A549 (cell line): ENCODE measurements at regions not wholly inside any gene's neighbourhood (a gene's known extent, or its start where the extent isn't known, plus 50 kb on each side); places are given as distances from the start of the nearest gene placed in this dataset.

Experiments
- ATAC-seq, 2 experiments: fragments of 200-7000 bp in 1 of 2; fragments of >200 bp in 1 of 2; cut with Nextera tagmentation in 1 of 2; cut with Tn5 transposase in 1 of 2; 3 replicates each; pipeline versions ENCODE4 v1.8.0 to v1.9.1; 2018 to 2020; ENCODE audit warnings: mild to moderate bottlenecking in 1 of 2, moderate library complexity in 1 of 2
- CTCF ChIA-PET: fragments of 300-600 bp; sonication (Branson Sonifier 250); formaldehyde crosslinking; extraction: SDS; loops from one replicate; lab custom pipeline; 2021; ENCODE audit warnings: antibody characterized with exemption, inconsistent platforms; lab: Yijun Ruan, JAX
- POLR2A ChIA-PET: fragments of 350-600 bp; formaldehyde crosslinking; extraction: SDS; loops from one replicate; lab custom pipeline; 2021; ENCODE audit warnings: antibody characterized with exemption, inconsistent platforms; lab: Yijun Ruan, JAX
- DNase-seq, 2 experiments: peaks; one replicate each; pipeline versions ENCODE4 v3.0.0 to v3.0.0-alpha.2; 2011 to 2016; ENCODE audit warnings: low read depth in 1 of 2, low spot score in 1 of 2
- FAIRE-seq: peaks from 2 replicates; lab custom pipeline; 2011; peaks lifted over from hg19 to GRCh38; lab: Jason Lieb, UNC
- H3K27ac ChIP-seq, 2 experiments: fragments of >200 bp; sonication (Bioruptor Twin); formaldehyde crosslinking; 3 replicates each; pipeline ENCODE4 v1.5.1; 2016 to 2017
- H3K4me1 ChIP-seq: fragments of >200 bp; sonication (Bioruptor Twin); formaldehyde crosslinking; 3 replicates; pipeline ENCODE4 v1.6.1; 2016
- H3K4me2 ChIP-seq: fragments of >200 bp; sonication (Bioruptor Twin); formaldehyde crosslinking; 3 replicates; pipeline ENCODE4 v1.6.1; 2016
- H3K4me3 ChIP-seq: fragments of >200 bp; sonication (Bioruptor Twin); formaldehyde crosslinking; 3 replicates; pipeline ENCODE4 v1.5.1; 2016
- H3K9me3 ChIP-seq: fragments of >200 bp; sonication (Bioruptor Twin); formaldehyde crosslinking; 3 replicates; pipeline ENCODE4 v1.6.1; 2016
- ATOH8 ChIP-seq: fragments of 250-450 bp; sonication (Bioruptor Pico); IDR thresholded peaks from 2 replicates; pipeline ENCODE4 v1.5.0; 2020; ENCODE audit warnings: low read depth, mild to moderate bottlenecking, moderate library complexity
- BCL3 ChIP-seq: fragments of >200 bp; sonication (Bioruptor Twin); formaldehyde crosslinking; IDR thresholded peaks from 3 replicates; pipeline ENCODE4 v1.6.1; 2016
- BHLHE40 ChIP-seq: IDR thresholded peaks from 2 replicates; pipeline ENCODE4 v1.6.1; 2012; ENCODE audit warnings: low read depth, low read length, inconsistent platforms
- CBX8 ChIP-seq: fragments of 200-600 bp; sonication (generic); IDR thresholded peaks from 2 replicates; pipeline ENCODE4 v1.6.1; 2016
- CEBPB ChIP-seq, 2 experiments: fragments of >200 bp in 1 of 2; sonication (Bioruptor Twin) in 1 of 2; formaldehyde crosslinking in 1 of 2; IDR thresholded peaks; 2 replicates each; pipeline ENCODE4 v1.6.1; 2012 to 2016
- CHD4 ChIP-seq: fragments of 200-600 bp; sonication (generic); IDR thresholded peaks from 2 replicates; pipeline ENCODE4 v1.6.1; 2016; ENCODE audit warnings: antibody characterized with exemption, mild to moderate bottlenecking, borderline replicate concordance
- EHF ChIP-seq: fragments of 250-450 bp; sonication (Bioruptor Pico); IDR thresholded peaks from 2 replicates; pipeline ENCODE4 v1.5.0; 2020; ENCODE audit warnings: mild to moderate bottlenecking
- EHMT2 ChIP-seq: fragments of 200-600 bp; sonication (generic); IDR thresholded peaks from 2 replicates; pipeline ENCODE4 v1.6.1; 2016; ENCODE audit warnings: antibody characterized with exemption, low read depth, mild to moderate bottlenecking, moderate library complexity
- FOSB ChIP-seq: fragments of 250-450 bp; sonication (Bioruptor Pico); IDR thresholded peaks from 2 replicates; pipeline ENCODE4 v1.5.0; 2020; ENCODE audit warnings: mild to moderate bottlenecking, moderate library complexity
- FOSL2 ChIP-seq, 2 experiments: fragments of 450-650 bp in 1 of 2; fragments of >200 bp in 1 of 2; sonication (Bioruptor Twin) in 1 of 2; formaldehyde crosslinking; IDR thresholded peaks; 2 replicates each; pipeline versions ENCODE4 v1.5.0 to v1.6.1; 2016 to 2020; ENCODE audit warnings: mild to moderate bottlenecking in 1 of 2, moderate library complexity in 1 of 2
- FOXS1 ChIP-seq: fragments of 250-450 bp; sonication (Bioruptor Pico); IDR thresholded peaks from 2 replicates; pipeline ENCODE4 v1.5.0; 2020; ENCODE audit warnings: mild to moderate bottlenecking, moderate library complexity
- GATA3 ChIP-seq: IDR thresholded peaks from 2 replicates; pipeline ENCODE4 v1.6.1; 2012; ENCODE audit warnings: borderline replicate concordance
- HES2 ChIP-seq: fragments of >200 bp; sonication (Bioruptor Twin); formaldehyde crosslinking; IDR thresholded peaks from 2 replicates; pipeline ENCODE4 v1.6.1; 2016
- HEYL ChIP-seq: fragments of 250-450 bp; sonication (Bioruptor Pico); IDR thresholded peaks from 2 replicates; pipeline ENCODE4 v1.8.0; 2021; ENCODE audit warnings: mild to moderate bottlenecking, moderate library complexity
- HMGXB4 ChIP-seq: fragments of 250-450 bp; sonication (Bioruptor Pico); IDR thresholded peaks from 2 replicates; pipeline ENCODE4 v1.5.0; 2021; ENCODE audit warnings: mild to moderate bottlenecking, moderate library complexity, borderline replicate concordance
- HOXA7 ChIP-seq: fragments of 250-450 bp; sonication (Bioruptor Pico); IDR thresholded peaks from 2 replicates; pipeline ENCODE4 v1.5.0; 2020; ENCODE audit warnings: mild to moderate bottlenecking, moderate library complexity
- HOXB13 ChIP-seq: fragments of 250-450 bp; sonication (Bioruptor Pico); IDR thresholded peaks from 2 replicates; pipeline ENCODE4 v1.5.0; 2020; ENCODE audit warnings: low read depth, mild to moderate bottlenecking, moderate library complexity
- HOXB5 ChIP-seq: fragments of 250-450 bp; sonication (Bioruptor Pico); IDR thresholded peaks from 2 replicates; pipeline ENCODE4 v1.5.0; 2020; ENCODE audit warnings: mild to moderate bottlenecking, moderate library complexity
- JUN ChIP-seq, 2 experiments: fragments of >200 bp; sonication (Bioruptor Twin); formaldehyde crosslinking; IDR thresholded peaks; 2 replicates in 1 of 2; 3 replicates in 1 of 2; pipeline ENCODE4 v1.6.1; 2016 to 2017
- JUNB ChIP-seq: fragments of >200 bp; sonication (Bioruptor Twin); formaldehyde crosslinking; IDR thresholded peaks from 2 replicates; pipeline ENCODE4 v1.6.1; 2016
- KDM1A ChIP-seq: fragments of 200-600 bp; sonication (generic); IDR thresholded peaks from 2 replicates; pipeline ENCODE4 v1.6.1; 2016; ENCODE audit warnings: low read depth, mild to moderate bottlenecking
- KDM5A ChIP-seq: fragments of 200-600 bp; sonication (generic); IDR thresholded peaks from 2 replicates; pipeline ENCODE4 v1.6.1; 2016; ENCODE audit warnings: antibody characterized with exemption, mild to moderate bottlenecking
- MAFK ChIP-seq: fragments of 450-650 bp; IDR thresholded peaks from 2 replicates; pipeline ENCODE4 v1.6.1; 2014; ENCODE audit not compliant: partially characterized antibody
- MAX ChIP-seq: IDR thresholded peaks from 2 replicates; pipeline ENCODE4 v1.6.1; 2012
- MAZ ChIP-seq: fragments of 150-350 bp; IDR thresholded peaks from 2 replicates; pipeline ENCODE4 v1.6.1; 2014; ENCODE audit warnings: antibody characterized with exemption, low read depth, low read length, borderline replicate concordance
- MYC ChIP-seq: IDR thresholded peaks from 2 replicates; pipeline ENCODE4 v1.6.1; 2012; ENCODE audit warnings: mild to moderate bottlenecking, inconsistent platforms, low read length, improper control_type of control experiment, borderline replicate concordance
- NPAS2 ChIP-seq: fragments of 250-450 bp; sonication (Bioruptor Pico); IDR thresholded peaks from 2 replicates; pipeline ENCODE4 v1.8.0; 2022; ENCODE audit warnings: mild to moderate bottlenecking, moderate library complexity, borderline replicate concordance
- NR3C1 ChIP-seq: fragments of >200 bp; sonication (Bioruptor Twin); formaldehyde crosslinking; IDR thresholded peaks from 3 replicates; pipeline ENCODE4 v1.6.1; 2017
- PBX3 ChIP-seq: IDR thresholded peaks from 2 replicates; pipeline ENCODE4 v1.6.1; 2012
- PHF8 ChIP-seq: fragments of 200-600 bp; sonication (generic); IDR thresholded peaks from 2 replicates; pipeline ENCODE4 v1.6.1; 2016; ENCODE audit warnings: low read depth, mild to moderate bottlenecking, antibody characterized with exemption, moderate library complexity, borderline replicate concordance
- POLR2A ChIP-seq: IDR thresholded peaks from 2 replicates; pipeline ENCODE4 v1.6.1; 2012; ENCODE audit warnings: mild to moderate bottlenecking, low read length
- POLR2AphosphoS2 ChIP-seq: conservative IDR thresholded peaks from 2 replicates; pipeline ENCODE4 v1.6.1; 2012; ENCODE audit warnings: low read length, improper control_type of control experiment, inconsistent platforms
- RAD21 ChIP-seq, 2 experiments: fragments of >200 bp in 1 of 2; sonication (Bioruptor Twin) in 1 of 2; formaldehyde crosslinking in 1 of 2; IDR thresholded peaks in 1 of 2; conservative IDR thresholded peaks in 1 of 2; 2 replicates in 1 of 2; 3 replicates in 1 of 2; pipeline ENCODE4 v1.6.1; 2012 to 2018; ENCODE audit warnings: inconsistent platforms in 1 of 2
- RCOR1 ChIP-seq: fragments of 150-350 bp; IDR thresholded peaks from 2 replicates; pipeline ENCODE4 v1.6.1; 2014; ENCODE audit warnings: antibody characterized with exemption, low read length, low read depth
- SREBF2 ChIP-seq: fragments of 450-650 bp; IDR thresholded peaks from 2 replicates; pipeline ENCODE4 v1.6.1; 2014; ENCODE audit warnings: mild to moderate bottlenecking, moderate library complexity
- TFCP2L1 ChIP-seq: fragments of 250-450 bp; sonication (Bioruptor Pico); IDR thresholded peaks from 2 replicates; pipeline ENCODE4 v1.5.0; 2021; ENCODE audit warnings: mild to moderate bottlenecking
- TP53 ChIP-seq: fragments of 250-450 bp; sonication (Bioruptor Pico); IDR thresholded peaks from 2 replicates; pipeline ENCODE4 v1.5.0; 2021; ENCODE audit warnings: mild to moderate bottlenecking, moderate library complexity
- ZNF302 ChIP-seq: fragments of 250-450 bp; sonication (Bioruptor Pico); IDR thresholded peaks from 2 replicates; pipeline ENCODE4 v1.9.0; 2021; ENCODE audit warnings: inconsistent platforms, mild to moderate bottlenecking, moderate library complexity
- WGBS: methylation state at CpG from one replicate; pipeline ENCODE4 v1.1.6; 2017; ENCODE audit errors: missing lambda C conversion rate; 5-methylcytosine and 5-hydroxymethylcytosine counted together

- WGBS, result 26% methylated on average over 8 of the region's 8 CpGs
- H3K27ac ChIP-seq, result peak overlapping the region; percentile 67 to 83
- H3K4me2 ChIP-seq, result peak overlapping the region; percentile 66
- peaks cover 65% of the 10 kb centered on the region for H3K4me1 ChIP-seq
- ChIA-PET CTCF (interaction anchor here (0.8 to 7.8 kb wide), 13 partner anchors 10 to 295 kb away, joined by 3 to 134 read pairs (median 4); partner anchors contain the start of gene FOXA2), POLR2A (interaction anchor here (0.7 to 2.5 kb wide), 6 partner anchors 14 to 661 kb away, joined by 3 to 16 read pairs (median 4); no protein-coding TSS in a partner anchor)
- no peak overlapping the region for H3K4me3 ChIP-seq
- FAIRE-seq (peak; percentile 100), DNase-seq (peak; percentile 76 to 89), ATAC-seq (peak; percentile 86 to 97)
- no peaks in the 10 kb centered on the region for H3K9me3 ChIP-seq
- TF ChIP-seq CBX8 (no peak), PBX3 (peak; percentile 65; the same call in 1 of the 2 replicates), FOSB (CRISPR knock-in tag) (no peak), MYC (no peak), POLR2AphosphoS2 (no peak), MAZ (no peak), PHF8 (no peak), RCOR1 (no peak), HOXA7 (no peak), MAFK (peak; percentile 77), HES2 (peak; percentile 32; the same call in 1 of the 2 replicates), MAX (peak; percentile 85), POLR2A (no peak), JUNB (peak; percentile 96), JUN (IDR thresholded peaks at IDR 0.05) (peak; percentile 86 to 93; a peak in 4 of 5 replicates), CHD4 (no peak), BHLHE40 (no peak), HMGXB4 (CRISPR knock-in tag) (no peak), HEYL (CRISPR knock-in tag) (no peak), FOSL2 (IDR thresholded peaks at IDR 0.05) (peak; percentile 96), FOSL2 (CRISPR knock-in tag; IDR thresholded peaks at IDR 0.05) (peak; percentile 91), GATA3 (peak; percentile 90), KDM1A (no peak), ATOH8 (CRISPR knock-in tag) (no peak), EHMT2 (no peak), NR3C1 (no peak), TP53 (no peak), NPAS2 (CRISPR knock-in tag) (no peak), FOXS1 (CRISPR knock-in tag) (no peak), HOXB13 (CRISPR knock-in tag) (no peak), RAD21 (conservative IDR thresholded peaks at IDR 0.05 in 1 of 2, IDR thresholded peaks at IDR 0.05 in 1 of 2) (peak; percentile 18 to 69; a peak in 3 of 5 replicates), KDM5A (no peak), TFCP2L1 (CRISPR knock-in tag) (no peak), EHF (CRISPR knock-in tag) (no peak), ZNF302 (no peak), BCL3 (peak; percentile 81; the same call in 1 of the 3 replicates), CEBPB (IDR thresholded peaks at IDR 0.05) (peak; percentile 90 to 95), SREBF2 (no peak), HOXB5 (no peak)
Observed at GRCh38 chr20:22389836-22390542, 194.4 kb downstream of the FOXA2 start.
